Fibroblast of pulmonary artery (primary cell): ENCODE measurements at regions not wholly inside any gene's neighbourhood (a gene's known extent, or its start where the extent isn't known, plus 50 kb on each side); places are given as distances from the start of the nearest gene placed in this dataset.

Experiments
- DNase-seq: peaks from one replicate; pipeline ENCODE4 v3.0.0-alpha.2; 2010; ENCODE audit warnings: low read depth
- H3K4me3 ChIP-seq: replicated peaks from 2 replicates; pipeline ENCODE4 v1.5.1; 2011; ENCODE audit warnings: low read depth, mild to moderate bottlenecking, control low read depth, low read length, moderate library complexity
- TF ChIP-seq, protein P1 (sequence below): IDR thresholded peaks from 2 replicates; pipeline ENCODE4 v1.5.1; 2011; ENCODE audit warnings: mild to moderate bottlenecking, control low read depth, low read length, inconsistent platforms; ENCODE audit errors: missing control alignments

DNA sequence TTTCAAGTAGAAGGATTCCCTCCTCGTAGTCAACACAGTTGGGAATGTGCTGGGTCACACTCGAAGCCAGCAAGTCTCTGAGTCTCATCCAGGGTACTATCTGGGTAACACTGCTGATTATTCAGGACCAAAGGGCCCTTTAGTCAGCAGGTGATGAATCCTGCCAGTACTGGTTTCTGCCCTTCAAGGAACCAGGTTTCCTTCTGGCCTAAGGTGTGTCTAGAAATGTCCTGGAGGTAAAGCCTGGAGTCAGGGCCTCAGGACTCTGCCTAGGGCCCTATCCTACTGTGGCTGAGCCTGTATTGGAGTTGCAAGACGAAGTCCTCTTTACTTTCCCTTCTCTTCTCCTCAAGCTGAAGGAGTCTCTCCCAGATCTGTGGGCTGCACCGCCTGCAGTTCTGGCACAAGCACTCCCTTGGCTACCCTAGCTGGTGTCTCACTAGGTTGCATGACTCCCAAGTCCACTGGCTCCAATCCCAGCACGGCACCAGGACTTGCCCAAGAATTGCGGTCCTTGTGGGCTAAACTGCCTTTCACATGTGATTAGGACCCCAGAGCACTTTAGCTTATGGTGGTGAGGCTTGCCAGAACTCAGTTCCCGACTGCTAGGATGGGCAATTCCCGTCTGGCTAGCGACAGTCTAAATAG, 193.7 kb upstream of the PDE3A start:
- no peak overlapping the region for H3K4me3 ChIP-seq
- TF ChIP-seq, protein P1, sequence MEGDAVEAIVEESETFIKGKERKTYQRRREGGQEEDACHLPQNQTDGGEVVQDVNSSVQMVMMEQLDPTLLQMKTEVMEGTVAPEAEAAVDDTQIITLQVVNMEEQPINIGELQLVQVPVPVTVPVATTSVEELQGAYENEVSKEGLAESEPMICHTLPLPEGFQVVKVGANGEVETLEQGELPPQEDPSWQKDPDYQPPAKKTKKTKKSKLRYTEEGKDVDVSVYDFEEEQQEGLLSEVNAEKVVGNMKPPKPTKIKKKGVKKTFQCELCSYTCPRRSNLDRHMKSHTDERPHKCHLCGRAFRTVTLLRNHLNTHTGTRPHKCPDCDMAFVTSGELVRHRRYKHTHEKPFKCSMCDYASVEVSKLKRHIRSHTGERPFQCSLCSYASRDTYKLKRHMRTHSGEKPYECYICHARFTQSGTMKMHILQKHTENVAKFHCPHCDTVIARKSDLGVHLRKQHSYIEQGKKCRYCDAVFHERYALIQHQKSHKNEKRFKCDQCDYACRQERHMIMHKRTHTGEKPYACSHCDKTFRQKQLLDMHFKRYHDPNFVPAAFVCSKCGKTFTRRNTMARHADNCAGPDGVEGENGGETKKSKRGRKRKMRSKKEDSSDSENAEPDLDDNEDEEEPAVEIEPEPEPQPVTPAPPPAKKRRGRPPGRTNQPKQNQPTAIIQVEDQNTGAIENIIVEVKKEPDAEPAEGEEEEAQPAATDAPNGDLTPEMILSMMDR, result no peak
- DNase-seq, result no peak

DNA sequence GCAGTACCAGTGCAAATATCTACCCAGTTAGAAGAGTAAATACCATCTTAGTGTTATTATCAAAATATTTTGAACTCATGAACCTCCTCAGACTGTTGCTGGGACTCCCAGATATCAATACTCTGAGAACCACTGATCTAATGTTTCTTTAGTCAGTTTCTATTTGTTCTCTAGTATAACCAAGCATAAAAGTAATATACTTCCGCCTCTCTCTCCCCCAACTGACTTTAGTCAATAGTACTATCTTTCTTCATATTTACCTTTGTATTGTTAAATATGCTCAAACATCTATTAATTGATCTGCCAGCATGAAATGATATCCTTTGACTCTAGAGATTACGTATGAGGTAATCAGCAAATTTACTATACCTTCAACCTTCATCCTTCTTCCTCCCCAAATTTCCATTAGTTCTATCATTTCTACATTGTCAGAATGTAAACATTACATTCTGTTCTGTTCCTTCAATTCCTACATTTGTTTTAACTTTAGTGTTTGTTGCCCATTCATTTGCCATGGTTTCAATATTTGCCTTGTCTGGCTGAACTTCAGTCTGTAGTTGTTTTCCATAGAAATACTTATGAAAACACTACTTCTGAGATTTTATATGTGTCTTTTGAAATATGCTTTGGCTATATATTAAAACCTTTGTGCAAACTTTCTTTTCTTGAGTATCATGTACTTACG, 192.5 kb upstream of the PDE3A start:
- no peak for DNase-seq
- TF ChIP-seq, protein P1, result no peak
- no peak overlapping the region for H3K4me3 ChIP-seq

DNA sequence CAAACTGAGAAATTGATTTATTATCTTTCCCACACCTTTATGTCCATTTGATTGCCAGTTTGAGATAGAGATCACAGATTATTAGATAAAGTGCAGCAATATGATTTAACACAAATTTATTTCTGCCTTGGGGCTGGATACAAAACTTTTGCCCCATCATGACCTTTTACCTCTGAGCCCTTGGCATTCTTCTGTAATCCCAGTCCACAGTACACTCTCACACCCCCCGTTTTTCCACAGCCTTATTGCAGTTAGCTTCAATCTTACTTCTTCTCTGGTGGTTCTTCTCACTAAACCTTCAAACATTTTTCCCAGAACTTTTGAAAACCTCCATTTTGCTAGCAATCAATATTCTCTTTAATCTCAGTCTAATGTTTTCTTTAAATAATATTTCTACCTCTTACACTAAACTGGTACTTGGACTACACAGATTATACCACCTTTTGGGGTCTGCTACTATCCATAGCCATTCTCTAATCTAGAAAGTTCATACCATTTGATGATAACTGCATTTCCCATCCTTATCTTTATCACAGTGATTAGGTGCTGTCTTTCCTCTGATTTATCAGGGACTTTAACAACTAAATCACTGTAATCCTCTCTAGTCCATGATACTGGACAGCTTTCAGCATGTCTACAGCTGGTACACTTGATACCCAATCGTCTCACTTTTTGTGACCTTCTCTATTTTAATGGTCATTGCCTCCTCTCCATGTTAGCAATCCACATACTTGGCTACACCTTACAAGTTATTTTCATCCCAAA, 186.7 kb upstream of the PDE3A start:
- no peak overlapping the region for H3K4me3 ChIP-seq
- TF ChIP-seq, protein P1, result no peak
- no peak for DNase-seq

GRCh38 chr12:20183563-20183962, 184.8 kb upstream of the PDE3A start:
- DNase-seq, result peak; percentile 75
- TF ChIP-seq, protein P1, result no peak
- no peak overlapping the region for H3K4me3 ChIP-seq

- H3K4me3 ChIP-seq, result no peak overlapping the region
- no peak for DNase-seq
Measured at GRCh38 chr12:20184514-20184913, 183.8 kb upstream of the PDE3A start.

GRCh38 chr12:20187456-20187855, 180.9 kb upstream of the PDE3A start:
- TF ChIP-seq, protein P1, result no peak
- H3K4me3 ChIP-seq, result no peak overlapping the region
- peak; percentile 35 for DNase-seq

More at GRCh38 chr12:20184514-20184913, 183.8 kb upstream of the PDE3A start:
- TF ChIP-seq, protein P1, result no peak
